22Rv1 (cell line): ENCODE measurements at regions not wholly inside any gene's neighbourhood (a gene's known extent, or its start where the extent isn't known, plus 50 kb on each side); places are given as distances from the start of the nearest gene placed in this dataset.

Experiments
- ZFX ChIP-seq: fragments of 450-650 bp; IDR thresholded peaks from 2 replicates; pipeline ENCODE4 v1.6.1; 2017; ENCODE audit warnings: antibody characterized with exemption, borderline replicate concordance
- TF ChIP-seq, protein P1 (sequence below): fragments of 450-650 bp; IDR thresholded peaks from 2 replicates; pipeline ENCODE4 v1.5.1; 2017; ENCODE audit warnings: mild to moderate bottlenecking

- TF ChIP-seq, protein P1, sequence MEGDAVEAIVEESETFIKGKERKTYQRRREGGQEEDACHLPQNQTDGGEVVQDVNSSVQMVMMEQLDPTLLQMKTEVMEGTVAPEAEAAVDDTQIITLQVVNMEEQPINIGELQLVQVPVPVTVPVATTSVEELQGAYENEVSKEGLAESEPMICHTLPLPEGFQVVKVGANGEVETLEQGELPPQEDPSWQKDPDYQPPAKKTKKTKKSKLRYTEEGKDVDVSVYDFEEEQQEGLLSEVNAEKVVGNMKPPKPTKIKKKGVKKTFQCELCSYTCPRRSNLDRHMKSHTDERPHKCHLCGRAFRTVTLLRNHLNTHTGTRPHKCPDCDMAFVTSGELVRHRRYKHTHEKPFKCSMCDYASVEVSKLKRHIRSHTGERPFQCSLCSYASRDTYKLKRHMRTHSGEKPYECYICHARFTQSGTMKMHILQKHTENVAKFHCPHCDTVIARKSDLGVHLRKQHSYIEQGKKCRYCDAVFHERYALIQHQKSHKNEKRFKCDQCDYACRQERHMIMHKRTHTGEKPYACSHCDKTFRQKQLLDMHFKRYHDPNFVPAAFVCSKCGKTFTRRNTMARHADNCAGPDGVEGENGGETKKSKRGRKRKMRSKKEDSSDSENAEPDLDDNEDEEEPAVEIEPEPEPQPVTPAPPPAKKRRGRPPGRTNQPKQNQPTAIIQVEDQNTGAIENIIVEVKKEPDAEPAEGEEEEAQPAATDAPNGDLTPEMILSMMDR = no peak
- no peak for TF ChIP-seq ZFX
Observed at GRCh38 chr21:17119466-17120297, 393.2 kb upstream of the CXADR start.
